NT2/D1 (cell line): ENCODE measurements at regions not wholly inside any gene's neighbourhood (a gene's known extent, or its start where the extent isn't known, plus 50 kb on each side); places are given as distances from the start of the nearest gene placed in this dataset.

Source experiments
- DNase-seq: peaks from one replicate; pipeline ENCODE4 v3.0.0-alpha.2; 2011; ENCODE audit warnings: low read depth, low spot score
- H3K27me3 ChIP-seq: 2 replicates; pipeline ENCODE4 v1.6.0; 2011; ENCODE audit warnings: mild to moderate bottlenecking; ENCODE audit not compliant: insufficient read length, insufficient read depth
- H3K36me3 ChIP-seq: 2 replicates; pipeline ENCODE4 v1.6.1; 2011; ENCODE audit warnings: mild to moderate bottlenecking, low read length, mixed read lengths; ENCODE audit not compliant: insufficient read depth, insufficient read length
- H3K4me1 ChIP-seq: 2 replicates; pipeline ENCODE4 v1.5.1; 2011; ENCODE audit not compliant: insufficient read depth, insufficient read length
- H3K4me3 ChIP-seq: 2 replicates; pipeline ENCODE4 v1.5.1; 2011; ENCODE audit warnings: low read depth; ENCODE audit not compliant: insufficient read length
- H3K9ac ChIP-seq: 2 replicates; pipeline ENCODE4 v1.6.0; 2011; ENCODE audit warnings: low read depth; ENCODE audit not compliant: insufficient read length
- H3K9me3 ChIP-seq: 2 replicates; pipeline ENCODE4 v1.5.1; 2011; ENCODE audit warnings: mild to moderate bottlenecking, low read length; ENCODE audit not compliant: insufficient read depth
- SUZ12 ChIP-seq: IDR thresholded peaks from 2 replicates; pipeline ENCODE4 v1.6.1; 2011; ENCODE audit not compliant: insufficient read length, insufficient read depth; ENCODE audit errors: extremely low read depth
- YY1 ChIP-seq: IDR thresholded peaks from 2 replicates; pipeline ENCODE4 v1.6.1; 2011; ENCODE audit not compliant: insufficient read length, insufficient read depth
- ZNF274 ChIP-seq: IDR thresholded peaks from 2 replicates; pipeline ENCODE4 v1.6.1; 2011; ENCODE audit warnings: mild to moderate bottlenecking, low read depth, low read length

DNA sequence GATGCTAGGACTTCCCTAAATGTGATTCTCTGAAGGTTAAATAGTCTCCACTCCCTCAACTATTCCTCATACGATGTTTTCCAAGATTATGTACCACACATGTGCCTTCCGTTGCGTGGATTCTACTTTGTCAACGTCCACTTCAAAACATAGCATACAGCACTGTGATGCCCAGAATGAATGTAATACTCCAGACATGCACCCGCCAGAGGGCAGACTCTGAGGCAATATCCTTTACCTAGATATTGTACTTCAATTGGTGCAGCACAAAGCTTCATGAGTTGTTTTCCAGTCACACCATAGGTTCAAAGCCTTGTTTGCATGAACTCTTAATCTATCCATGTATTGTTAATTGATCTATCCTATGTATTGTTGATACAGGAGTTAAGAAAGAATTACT is 201.0 kb upstream of the NABP1 start:
- Histone ChIP-seq H3K36me3 (no peaks in the 10 kb centered on the region), H3K4me1 (peaks cover 1% of the 10 kb centered on the region)
- no peak for DNase-seq

DNA sequence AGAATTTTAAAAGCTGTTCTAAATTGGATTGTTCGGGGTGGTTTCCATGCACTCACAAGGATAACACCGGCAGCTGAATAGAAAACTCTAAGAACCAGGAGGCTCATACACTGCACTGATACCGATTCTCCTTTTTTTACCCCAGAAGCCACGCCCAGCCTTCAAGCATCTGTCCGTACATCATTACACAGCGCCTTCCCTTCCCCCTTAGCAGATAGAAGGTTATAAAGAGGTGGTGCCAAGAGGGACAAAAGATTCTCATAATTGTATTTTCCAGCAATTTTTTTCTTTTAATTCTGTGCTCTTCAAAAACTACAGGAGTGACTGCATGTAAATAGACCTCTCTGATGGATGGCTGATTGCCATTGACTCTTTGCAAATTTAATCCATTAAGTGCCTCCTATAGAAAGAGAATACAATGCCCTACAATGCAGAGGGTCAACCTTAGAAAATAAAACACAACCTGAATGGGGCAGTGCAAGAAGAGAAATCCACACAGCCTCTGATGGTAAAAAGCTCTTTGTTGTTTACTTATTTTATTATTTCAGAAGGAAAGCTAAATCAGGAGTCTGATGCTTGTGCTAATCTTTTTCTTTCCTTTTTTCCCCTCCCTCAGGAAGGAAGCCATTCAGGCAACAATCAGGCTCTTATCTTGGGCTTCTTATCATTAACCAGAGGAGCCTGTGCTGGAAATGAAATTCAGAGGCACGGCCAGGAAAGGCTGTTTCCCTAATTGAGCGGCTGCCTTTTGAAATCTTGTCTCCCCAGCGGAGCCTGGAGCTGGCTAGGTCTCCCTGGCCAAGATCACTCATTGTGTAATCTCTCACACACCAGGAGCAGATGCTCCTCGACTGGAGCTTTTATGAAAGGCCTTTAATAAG is 198.9 kb upstream of the NABP1 start:
- H3K27me3 ChIP-seq = no peaks in the 10 kb centered on the region
- no peak overlapping the region for H3K9ac ChIP-seq
- no peak overlapping the region for H3K4me3 ChIP-seq
- H3K9me3 ChIP-seq = peaks cover 28% of the 10 kb centered on the region
- peaks cover 1% of the 10 kb centered on the region for H3K4me1 ChIP-seq
- no peaks in the 10 kb centered on the region for H3K36me3 ChIP-seq
- TF ChIP-seq YY1 (no peak), SUZ12 (no peak), ZNF274 (no peak)
- no peak for DNase-seq

More for the DNA sequence above, 201.0 kb upstream of the NABP1 start:
- Histone ChIP-seq H3K9me3 (peaks cover 9% of the 10 kb centered on the region), H3K9ac (no peak overlapping the region), H3K27me3 (no peaks in the 10 kb centered on the region), H3K4me3 (no peak overlapping the region)
- TF ChIP-seq YY1 (no peak), SUZ12 (no peak), ZNF274 (no peak)

DNA sequence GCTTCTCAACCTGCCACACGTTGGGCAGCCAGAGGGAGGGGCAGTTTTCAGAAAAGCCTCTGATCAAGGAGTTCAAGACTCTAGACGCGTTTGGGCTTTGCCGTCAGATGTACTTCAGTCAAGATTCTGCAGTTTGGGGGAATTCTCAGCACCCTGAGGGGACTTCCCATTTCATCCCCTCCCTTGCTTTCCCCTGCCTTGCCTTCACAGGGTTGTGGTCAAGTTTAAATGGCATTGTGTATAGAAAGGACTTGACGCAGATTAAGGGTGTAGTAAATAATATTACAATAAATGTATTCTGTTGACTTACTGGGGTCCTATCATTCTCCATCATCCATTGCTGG is 198.3 kb upstream of the NABP1 start:
- Histone ChIP-seq H3K27me3 (no peaks in the 10 kb centered on the region), H3K9ac (no peak overlapping the region), H3K4me1 (peaks cover 1% of the 10 kb centered on the region), H3K4me3 (no peak overlapping the region), H3K9me3 (peaks cover 31% of the 10 kb centered on the region), H3K36me3 (no peaks in the 10 kb centered on the region)
- TF ChIP-seq ZNF274 (no peak), YY1 (no peak), SUZ12 (no peak)
- DNase-seq = no peak

DNA sequence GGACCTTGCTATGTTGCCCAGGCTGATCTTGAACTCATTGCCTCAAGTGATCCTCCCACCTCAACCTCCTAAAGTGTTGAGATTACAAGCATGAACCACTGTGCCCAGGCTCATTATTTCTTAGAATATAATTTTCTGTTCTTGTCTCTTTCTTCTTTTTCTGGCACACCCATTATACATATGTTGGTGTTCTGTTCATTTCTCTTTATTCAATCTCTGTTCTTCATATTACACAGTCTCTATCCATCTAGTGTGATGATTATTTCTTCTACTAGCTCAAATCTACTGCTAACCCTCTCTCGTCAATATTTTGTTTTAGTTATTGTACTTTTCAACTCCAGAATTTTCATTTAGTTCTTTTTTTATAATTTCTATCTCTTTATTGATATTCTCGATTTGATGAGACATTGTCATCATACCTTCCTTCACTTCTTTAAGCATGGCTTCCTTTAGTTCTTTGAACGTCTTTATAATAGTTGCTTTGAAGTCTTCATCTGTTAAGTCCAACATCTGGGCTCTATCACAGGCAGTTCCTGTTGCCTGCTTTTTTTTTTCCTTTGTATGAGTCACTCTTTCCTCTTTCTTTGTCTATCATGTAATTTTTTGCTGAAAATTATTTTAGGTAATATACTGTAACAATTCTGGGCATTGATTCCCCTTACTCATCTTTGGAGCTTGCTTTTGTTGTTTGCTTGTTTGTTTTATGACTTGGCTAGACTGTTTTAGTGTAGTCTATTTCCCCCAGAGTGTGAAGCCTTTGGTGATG is 196.4 kb upstream of the NABP1 start:
- Histone ChIP-seq H3K4me1 (peaks cover 1% of the 10 kb centered on the region), H3K9me3 (peaks cover 31% of the 10 kb centered on the region), H3K36me3 (no peaks in the 10 kb centered on the region), H3K4me3 (no peak overlapping the region), H3K9ac (no peak overlapping the region), H3K27me3 (no peaks in the 10 kb centered on the region)
- DNase-seq = no peak
- TF ChIP-seq YY1 (no peak), ZNF274 (no peak), SUZ12 (no peak)

DNA sequence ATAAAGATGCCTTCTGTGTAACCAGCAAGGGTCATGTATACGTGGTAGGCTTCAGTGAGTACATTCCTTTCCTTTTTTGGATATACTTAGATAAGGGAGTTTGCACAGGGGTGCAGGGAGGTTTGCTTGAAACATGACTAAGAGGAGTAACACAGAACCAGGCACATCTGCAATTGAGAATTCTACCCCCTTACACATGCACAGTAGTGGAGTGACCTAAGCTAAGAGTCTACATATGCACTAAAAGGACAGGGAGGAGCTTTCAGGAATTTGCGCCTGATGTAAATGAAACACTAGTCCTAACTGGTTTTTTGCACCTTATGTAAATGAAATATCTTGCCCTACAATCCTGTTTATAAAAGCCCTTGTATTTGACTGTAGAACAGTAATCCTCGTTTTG is 194.8 kb upstream of the NABP1 start:
- TF ChIP-seq YY1 (no peak), ZNF274 (no peak), SUZ12 (no peak)

DNA sequence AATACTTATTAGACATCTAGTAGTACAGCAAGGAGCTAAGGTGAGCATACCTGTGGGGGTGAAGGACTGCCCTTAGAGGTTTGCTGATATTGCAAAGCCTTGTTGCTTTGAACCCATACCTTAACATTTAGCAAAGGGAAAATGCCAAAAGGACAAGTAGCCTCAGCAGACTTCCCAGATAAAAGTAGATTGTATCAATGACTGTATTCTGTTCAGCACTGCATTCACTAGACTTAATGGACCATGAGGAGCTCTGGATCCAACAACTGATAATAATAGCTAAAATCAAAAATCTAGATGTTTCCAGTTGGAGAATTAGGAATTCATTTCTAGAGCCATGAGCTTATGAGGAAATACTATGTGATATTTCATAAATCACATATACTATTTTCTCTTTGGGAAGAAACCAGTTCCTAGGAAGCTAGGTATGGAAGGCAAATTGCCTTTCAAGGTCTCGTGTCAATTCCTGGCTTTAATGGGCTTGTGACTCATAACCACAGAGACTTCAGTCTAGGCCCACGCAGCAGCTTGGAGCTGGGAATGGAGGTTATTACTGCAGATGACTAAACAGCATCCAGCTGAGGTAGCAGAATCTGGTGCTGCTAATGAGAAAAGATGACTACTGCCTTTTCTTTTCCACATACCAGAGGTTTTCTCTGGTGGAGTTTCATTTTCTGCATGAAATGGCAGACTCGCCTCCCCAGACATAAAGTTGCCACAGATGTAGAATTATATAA is 191.2 kb upstream of the NABP1 start:
- Histone ChIP-seq H3K9me3 (peaks cover 24% of the 10 kb centered on the region), H3K27me3 (no peaks in the 10 kb centered on the region), H3K9ac (no peak overlapping the region), H3K4me3 (no peak overlapping the region), H3K36me3 (no peaks in the 10 kb centered on the region), H3K4me1 (no peaks in the 10 kb centered on the region)
- no peak for TF ChIP-seq ZNF274
- TF ChIP-seq YY1 = no peak
- TF ChIP-seq SUZ12 = no peak
- no peak for DNase-seq

More for the DNA sequence above, 194.8 kb upstream of the NABP1 start:
- Histone ChIP-seq H3K4me1 (peaks cover 1% of the 10 kb centered on the region), H3K4me3 (no peak overlapping the region), H3K9ac (no peak overlapping the region), H3K36me3 (no peaks in the 10 kb centered on the region), H3K9me3 (peaks cover 31% of the 10 kb centered on the region), H3K27me3 (no peaks in the 10 kb centered on the region)
- no peak for DNase-seq
